ENCODE measurements at regions not wholly inside any gene's neighbourhood (a gene's known extent, or its start where the extent isn't known, plus 50 kb on each side); places are given as distances from the start of the nearest gene placed in this dataset.
A peak's percentile ranks its signal among the peaks of the same experiment; 100 is the strongest.

- no peak for DNase-seq (ENCODE audit: low read depth in 2 of 2)
Measured at GRCh38 chr7:13035233-13035632, 347.8 kb downstream of the ARL4A start.

GRCh38 chr7:13036256-13036780 lies 348.9 kb downstream of the ARL4A start:
- DNase-seq (ENCODE audit: low read depth in 2 of 2) = no peak

DNA sequence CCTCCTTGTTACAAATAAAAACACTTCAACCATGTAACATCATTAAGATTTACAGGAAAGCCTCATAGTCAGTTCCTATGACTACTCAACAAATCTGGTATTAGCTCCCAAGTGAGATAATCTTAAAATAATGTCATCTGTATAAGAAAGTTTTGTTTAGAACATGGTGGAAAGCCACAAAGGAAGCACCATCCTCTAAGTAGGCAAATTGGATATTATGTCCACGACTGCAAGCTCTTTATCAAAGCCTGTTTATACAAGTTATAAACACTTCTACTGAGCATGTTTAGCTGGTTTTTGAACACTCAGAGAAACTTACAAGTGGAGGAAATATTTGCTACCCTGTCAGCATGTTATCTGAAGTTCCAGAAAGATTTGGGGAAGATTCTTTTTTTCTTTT lies 349.8 kb downstream of the ARL4A start:
- no peak for DNase-seq (ENCODE audit: low read depth in 2 of 2)

GRCh38 chr7:13041368-13041988 lies 354.0 kb downstream of the ARL4A start:
- DNase-seq (ENCODE audit: low read depth in 2 of 2) = no peak

GRCh38 chr7:13042605-13043236 lies 355.3 kb downstream of the ARL4A start:
- DNase-seq (ENCODE audit: low read depth in 2 of 2) = no peak

GRCh38 chr7:13044309-13044708 lies 356.9 kb downstream of the ARL4A start:
- DNase-seq (ENCODE audit: low read depth in 2 of 2) = no peak

DNA sequence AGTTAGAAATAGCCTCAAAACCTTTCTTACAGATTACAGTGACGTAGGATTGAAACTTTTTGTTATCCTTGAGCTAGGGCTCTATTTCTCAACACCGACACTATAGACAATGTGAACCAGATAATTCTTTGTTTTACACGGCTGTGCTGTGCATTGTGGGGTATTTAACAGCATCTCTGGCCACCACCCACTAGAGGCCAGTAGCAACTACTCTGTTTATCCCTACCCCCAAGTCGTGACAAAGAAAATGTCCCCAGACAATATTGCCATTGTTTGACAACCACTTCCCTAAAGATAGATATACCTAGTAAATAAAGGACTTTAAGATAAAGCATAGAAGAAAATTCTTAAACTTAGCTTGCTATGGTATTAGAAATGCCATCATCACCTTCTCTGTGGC lies 359.6 kb downstream of the ARL4A start:
- no peak for DNase-seq (ENCODE audit: low read depth in 2 of 2)

- no peak for DNase-seq (ENCODE audit: low read depth in 2 of 2)
Measured at GRCh38 chr7:13049946-13050345, 362.5 kb downstream of the ARL4A start.

DNA sequence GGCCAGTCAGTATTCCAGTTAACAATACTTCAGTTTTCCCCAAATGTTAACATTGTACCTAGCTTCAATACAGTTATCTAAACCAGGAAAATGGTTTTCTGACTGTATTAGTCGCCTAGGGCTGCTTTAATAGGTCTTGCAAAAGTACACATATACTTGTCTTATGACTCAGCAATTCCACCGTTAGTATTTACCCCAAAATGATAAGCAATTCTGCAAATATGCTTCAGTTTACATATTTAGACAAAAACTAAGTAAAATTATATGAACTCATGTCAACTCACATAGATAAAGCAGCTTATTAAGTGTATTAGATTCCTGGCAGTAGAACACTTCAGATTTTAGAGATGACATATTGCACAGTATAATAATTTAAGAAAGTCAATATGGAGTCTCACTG lies 363.3 kb downstream of the ARL4A start:
- peak; percentile 21 to 23 for DNase-seq (ENCODE audit: low read depth in 2 of 2)

GRCh38 chr7:13055732-13056368 lies 368.4 kb downstream of the ARL4A start:
- DNase-seq (ENCODE audit: low read depth in 2 of 2) = no peak

GRCh38 chr7:13057462-13058200 lies 370.2 kb downstream of the ARL4A start:
- no peak for DNase-seq (ENCODE audit: low read depth in 2 of 2)

DNA sequence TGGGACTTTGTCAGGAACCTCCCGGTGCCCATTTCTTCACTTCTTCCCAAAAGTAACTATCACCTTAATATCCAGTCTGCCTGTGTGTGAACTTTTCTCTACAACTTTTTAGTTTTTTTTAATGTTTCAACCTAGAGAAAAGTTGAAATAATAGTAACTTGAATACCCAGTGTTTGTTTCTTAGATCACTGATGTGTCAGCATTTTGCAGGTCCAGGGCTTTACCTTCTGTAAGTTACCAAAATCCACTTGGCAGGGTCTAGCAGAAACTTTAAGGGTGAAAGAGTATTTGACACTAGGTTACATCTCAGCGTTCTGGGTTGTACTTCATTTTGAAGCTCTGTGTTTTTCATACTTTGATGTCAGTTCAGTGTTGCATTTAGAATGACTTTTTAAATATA lies 372.7 kb downstream of the ARL4A start:
- no peak for DNase-seq (ENCODE audit: low read depth in 2 of 2)

DNA sequence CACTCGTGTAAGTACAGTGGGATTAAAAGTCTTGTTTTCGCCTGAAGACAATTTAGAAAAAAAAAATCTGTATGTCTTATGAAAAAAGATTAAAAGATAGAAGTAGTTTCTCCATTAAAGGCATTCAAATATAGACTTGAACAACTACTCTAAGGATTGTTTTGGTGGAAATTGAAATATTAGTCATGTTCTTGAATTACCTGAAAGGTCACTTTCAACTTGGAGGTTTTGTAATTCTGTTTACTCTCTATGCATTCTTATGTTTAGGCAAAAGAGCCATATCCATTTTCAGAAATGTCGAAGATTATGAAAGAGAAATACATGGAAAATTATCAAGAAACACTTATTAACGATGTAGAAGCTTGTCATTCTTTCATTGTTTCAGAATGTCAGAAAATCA lies 373.7 kb downstream of the ARL4A start:
- DNase-seq (ENCODE audit: low read depth in 2 of 2) = no peak

DNA sequence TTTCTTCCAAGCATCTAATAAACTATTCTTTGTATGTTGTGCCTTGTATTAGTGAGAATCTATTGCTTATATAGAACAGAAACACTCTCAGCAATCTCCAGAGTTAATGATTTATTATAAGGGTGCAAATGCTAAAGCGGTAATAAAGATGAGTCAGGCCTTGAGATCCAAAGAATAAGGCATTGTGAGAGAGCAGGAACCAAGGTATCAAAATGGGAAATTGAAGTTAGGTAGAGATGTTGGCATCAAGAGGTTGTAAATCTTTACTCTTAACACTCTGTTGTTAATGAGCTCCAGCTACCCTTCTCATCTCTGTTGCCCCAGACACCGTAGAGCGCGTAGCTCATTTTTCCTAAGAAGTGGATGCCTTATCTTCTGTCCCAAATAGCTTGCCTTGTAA lies 375.2 kb downstream of the ARL4A start:
- DNase-seq (ENCODE audit: low read depth in 2 of 2) = no peak

DNA sequence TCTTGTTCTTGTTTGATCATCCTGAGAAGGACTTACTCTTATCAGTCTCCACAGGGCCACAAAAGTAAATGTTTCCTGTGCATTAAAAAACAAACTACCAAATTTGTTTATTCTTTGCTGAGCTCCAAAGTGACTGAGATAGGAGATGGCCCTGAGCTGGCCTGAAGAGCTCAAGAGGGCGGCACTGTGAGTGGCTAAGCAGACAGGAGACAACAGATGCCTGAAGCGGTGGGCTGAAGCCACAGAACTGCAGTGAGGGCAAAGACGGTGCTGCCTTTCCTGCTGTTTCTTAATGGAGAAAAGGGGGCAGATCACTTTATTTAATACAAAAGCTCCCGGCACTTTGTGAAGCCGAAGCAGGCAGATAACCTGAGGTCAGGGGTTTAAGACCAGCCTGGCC lies 379.6 kb downstream of the ARL4A start:
- no peak for DNase-seq (ENCODE audit: low read depth in 2 of 2)

DNA sequence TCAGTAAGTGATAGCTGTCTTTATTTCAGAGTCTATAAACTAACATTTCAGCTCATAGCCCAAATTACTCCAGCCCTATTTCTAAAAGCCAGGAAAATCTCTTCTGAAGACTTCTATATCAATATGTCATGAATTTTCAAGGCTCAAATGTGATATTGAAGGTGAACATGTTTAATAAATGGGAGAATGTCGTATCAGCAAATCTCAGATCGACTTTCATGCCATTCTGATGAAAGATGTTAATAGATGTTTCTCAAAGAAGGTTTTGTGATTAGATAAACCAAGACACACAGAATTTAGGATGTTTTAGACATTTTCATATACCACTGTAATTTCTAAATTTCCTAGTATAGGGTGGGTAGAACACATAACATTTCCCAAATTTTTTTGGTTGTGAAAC lies 380.6 kb downstream of the ARL4A start:
- DNase-seq (ENCODE audit: low read depth in 2 of 2) = no peak

DNA sequence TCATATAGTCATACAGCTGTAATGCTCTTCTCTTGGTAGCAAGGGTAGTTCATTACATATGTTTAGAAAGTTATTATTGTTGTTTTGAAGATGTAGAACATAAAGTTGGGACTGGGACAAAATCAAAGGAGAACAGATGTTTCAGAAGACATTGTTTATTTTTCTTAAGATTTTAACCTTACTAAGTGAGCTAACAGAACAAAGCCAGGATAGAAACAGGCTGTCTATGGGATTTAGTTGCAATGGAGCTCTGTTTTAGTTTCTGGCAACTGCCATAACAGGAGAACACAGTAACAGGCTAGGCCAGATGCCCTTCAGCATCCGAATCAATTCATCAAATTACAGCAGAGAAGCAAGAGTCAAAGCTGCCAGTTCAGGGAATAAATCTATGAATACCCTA lies 382.4 kb downstream of the ARL4A start:
- no peak for DNase-seq (ENCODE audit: low read depth in 2 of 2)

- DNase-seq (ENCODE audit: low read depth in 2 of 2) = no peak
Measured at GRCh38 chr7:13072014-13072413, 384.6 kb downstream of the ARL4A start.

GRCh38 chr7:13077466-13077865 lies 390.0 kb downstream of the ARL4A start:
- DNase-seq (ENCODE audit: low read depth in 2 of 2) = peak; percentile 24 to 26

- no peak for DNase-seq (ENCODE audit: low read depth in 2 of 2)
Measured at GRCh38 chr7:13078105-13078504, 390.7 kb downstream of the ARL4A start.

DNA sequence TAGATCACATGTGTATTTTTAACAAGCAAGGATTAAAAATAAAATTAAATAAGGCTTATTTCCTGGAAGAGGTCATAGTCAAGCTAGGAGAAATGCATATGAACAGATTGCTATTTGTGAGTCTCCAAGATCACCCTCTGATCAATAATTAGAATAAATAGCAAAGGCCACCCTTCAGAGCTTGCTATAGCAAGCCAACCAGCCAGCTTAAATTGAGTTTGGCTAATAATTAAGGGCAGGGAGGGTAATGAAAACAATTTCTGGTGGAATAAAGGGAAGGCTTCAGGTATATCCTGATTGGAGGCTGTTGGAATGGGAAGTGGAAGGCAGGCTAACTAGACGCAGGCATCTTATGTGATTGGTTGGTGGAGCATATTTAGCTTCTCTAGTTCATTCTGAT lies 403.5 kb downstream of the ARL4A start:
- no peak for DNase-seq (ENCODE audit: low read depth in 2 of 2)

DNA sequence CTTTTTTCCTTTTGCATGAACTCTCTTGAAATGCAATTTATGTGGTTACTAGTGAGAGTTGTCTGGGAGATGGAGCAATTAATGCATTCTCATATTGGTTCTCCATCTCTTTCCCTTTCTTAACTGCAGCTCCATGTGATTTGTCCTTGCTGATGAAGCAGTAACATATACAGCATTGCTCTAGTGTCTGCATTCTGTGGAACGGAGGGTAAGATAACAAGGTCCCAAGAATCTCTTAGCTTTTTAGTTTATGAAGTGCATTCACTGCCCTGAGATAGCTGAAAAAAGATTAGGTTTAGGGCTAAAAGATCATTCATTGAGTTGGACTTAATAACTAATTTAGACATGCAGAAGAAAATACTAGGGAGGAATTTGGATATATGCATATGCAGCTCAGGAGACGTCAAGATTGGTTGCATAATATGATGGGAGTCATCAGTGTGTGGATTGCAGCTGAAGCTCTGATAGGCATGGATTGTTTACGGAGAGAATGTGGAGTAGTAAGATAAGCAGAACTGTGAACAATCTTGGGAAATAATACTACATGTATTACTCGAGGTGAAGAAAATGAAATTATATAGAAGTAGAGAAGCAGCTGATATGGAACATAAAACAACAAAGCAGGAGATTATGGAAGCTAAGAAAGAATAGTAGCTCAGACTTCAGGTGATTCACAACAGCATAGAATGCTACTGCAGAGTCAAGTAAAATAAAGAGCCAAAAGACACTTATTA lies 404.7 kb downstream of the ARL4A start:
- no peak for DNase-seq (ENCODE audit: low read depth in 2 of 2)

All from fibroblast of skin of left quadriceps (primary cell).